Gastrocnemius medialis (tissue), 4 donors: ENCODE measurements at regions not wholly inside any gene's neighbourhood (a gene's known extent, or its start where the extent isn't known, plus 50 kb on each side); places are given as distances from the start of the nearest gene placed in this dataset.

ENCODE experiments used
- POLR2A ChIP-seq, 2 donors: fragments of 450-650 bp; IDR thresholded peaks; one replicate each; pipeline ENCODE4 v1.6.1; 2017; ENCODE audit warnings: antibody characterized with exemption in 2 of 2, mild to moderate bottlenecking in 2 of 2, moderate library complexity in 2 of 2
- TF ChIP-seq, protein P1 (sequence below), 5 experiments: fragments of 450-650 bp in 3 of 5; fragments of 200-600 bp in 2 of 5; sonication (generic) in 2 of 5; IDR thresholded peaks in 4 of 5; conservative IDR thresholded peaks in 1 of 5; 1 replicate in 4 of 5; 2 replicates in 1 of 5; pipeline ENCODE4 v1.5.1; 2016 to 2019; ENCODE audit warnings: antibody characterized with exemption in 5 of 5, mild to moderate bottlenecking in 3 of 5, moderate library complexity in 3 of 5

DNA sequence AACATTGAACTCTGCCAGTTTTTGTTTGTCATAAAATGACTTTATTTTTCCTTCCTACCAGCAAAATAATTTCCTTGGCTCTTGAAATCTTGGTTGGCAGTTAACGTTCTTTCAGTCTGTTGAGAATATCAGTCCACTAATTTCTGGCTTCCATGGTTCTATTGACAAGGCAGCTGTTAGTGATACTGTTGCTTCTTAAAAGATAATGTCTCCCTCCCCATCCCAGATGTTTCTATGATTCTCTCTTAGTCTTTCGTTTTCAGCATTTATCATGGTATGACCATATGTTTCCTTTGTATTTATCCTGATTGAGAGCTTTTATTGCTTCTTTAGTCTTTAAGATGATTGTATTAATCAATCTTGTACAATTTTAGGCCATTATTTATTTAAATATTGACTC, 81.1 kb upstream of the STK26 start:
- TF ChIP-seq, protein P1, sequence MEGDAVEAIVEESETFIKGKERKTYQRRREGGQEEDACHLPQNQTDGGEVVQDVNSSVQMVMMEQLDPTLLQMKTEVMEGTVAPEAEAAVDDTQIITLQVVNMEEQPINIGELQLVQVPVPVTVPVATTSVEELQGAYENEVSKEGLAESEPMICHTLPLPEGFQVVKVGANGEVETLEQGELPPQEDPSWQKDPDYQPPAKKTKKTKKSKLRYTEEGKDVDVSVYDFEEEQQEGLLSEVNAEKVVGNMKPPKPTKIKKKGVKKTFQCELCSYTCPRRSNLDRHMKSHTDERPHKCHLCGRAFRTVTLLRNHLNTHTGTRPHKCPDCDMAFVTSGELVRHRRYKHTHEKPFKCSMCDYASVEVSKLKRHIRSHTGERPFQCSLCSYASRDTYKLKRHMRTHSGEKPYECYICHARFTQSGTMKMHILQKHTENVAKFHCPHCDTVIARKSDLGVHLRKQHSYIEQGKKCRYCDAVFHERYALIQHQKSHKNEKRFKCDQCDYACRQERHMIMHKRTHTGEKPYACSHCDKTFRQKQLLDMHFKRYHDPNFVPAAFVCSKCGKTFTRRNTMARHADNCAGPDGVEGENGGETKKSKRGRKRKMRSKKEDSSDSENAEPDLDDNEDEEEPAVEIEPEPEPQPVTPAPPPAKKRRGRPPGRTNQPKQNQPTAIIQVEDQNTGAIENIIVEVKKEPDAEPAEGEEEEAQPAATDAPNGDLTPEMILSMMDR (IDR thresholded peaks at IDR 0.05 in 4 of 5, conservative IDR thresholded peaks at IDR 0.05 in 1 of 5), result no peak
- TF ChIP-seq POLR2A (IDR thresholded peaks at IDR 0.05), result no peak
